ENCODE measurements at regions not wholly inside any gene's neighbourhood (a gene's known extent, or its start where the extent isn't known, plus 50 kb on each side); places are given as distances from the start of the nearest gene placed in this dataset.

- DNase-seq = no peak
Measured at GRCh38 chr6:156509496-156509895, 267.7 kb upstream of the ARID1B start.

DNA sequence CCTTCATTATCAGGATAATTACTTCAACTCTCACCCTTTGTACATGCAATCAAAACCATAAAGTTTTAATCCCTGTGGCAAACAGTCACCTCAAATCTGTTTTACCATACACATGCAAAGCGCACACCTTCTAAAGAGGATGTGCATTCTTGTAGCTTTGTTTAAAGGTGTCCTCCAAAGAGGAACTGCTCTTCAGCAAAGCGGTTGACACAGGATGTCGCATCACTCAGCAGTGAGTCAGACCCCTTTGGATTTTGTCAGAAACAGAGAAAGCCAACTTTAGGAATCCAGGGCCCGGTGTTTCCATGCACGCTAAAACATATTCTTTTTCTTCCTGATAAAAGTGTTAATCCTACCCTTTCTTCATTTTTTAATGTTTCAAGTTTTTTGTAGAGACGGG is 268.3 kb upstream of the ARID1B start:
- DNase-seq = no peak

DNA sequence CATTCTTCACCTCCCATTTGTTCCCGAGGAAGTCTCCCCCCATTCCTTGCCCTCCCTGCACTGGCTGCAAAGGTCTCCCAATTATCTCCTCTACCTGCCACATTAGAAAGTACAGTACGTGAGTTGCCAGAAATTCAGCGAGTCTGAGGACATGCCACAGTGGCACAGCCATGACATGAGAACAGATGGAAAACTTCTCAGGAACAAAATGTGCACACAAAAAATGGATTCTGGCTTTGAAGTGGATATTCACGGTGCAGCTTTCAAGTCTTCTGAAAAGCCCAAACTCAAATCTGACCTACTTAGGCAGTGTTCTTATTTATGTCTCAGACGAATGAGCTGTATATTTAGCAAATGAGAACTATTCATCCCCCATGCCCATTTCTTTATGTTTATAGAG is 269.1 kb upstream of the ARID1B start:
- DNase-seq = no peak

DNA sequence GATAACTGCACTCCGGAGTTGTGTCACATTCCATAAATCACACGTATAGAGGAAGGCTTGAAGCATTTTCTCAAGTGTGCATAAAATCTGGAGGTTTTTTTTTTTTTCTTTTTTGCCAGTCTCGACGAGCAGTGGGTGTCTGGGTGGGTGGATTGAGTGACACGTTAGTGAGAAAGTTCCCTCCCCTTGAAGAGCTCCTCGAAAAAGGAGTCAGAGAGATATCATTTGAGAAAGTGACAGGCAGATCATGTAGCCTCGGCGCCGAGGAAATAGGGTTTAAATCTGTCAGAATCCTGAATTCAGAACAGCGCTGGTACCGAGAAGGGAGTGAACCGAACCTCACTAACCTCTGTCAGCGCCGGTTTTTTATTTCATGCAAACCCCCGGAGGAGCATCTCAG is 269.5 kb upstream of the ARID1B start:
- DNase-seq = no peak

DNA sequence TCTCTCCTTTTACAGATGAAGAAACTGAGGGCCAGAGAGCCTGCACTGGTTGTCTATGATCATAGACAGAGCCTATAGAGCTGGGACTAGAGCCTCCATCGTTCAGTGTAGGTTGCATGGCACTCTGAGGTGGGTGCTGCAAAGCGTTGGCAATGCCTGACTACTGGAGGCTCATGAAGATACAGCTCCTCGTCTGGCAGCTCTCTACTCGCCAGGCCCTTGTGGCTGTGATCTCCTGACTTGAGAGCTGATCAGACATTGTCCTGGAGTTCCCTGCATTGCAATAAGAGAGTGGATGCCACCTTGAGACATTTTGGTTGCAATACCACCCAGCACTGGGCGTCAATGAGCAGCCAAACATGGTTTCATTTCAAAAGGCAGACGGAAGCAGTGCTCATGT is 270.1 kb upstream of the ARID1B start:
- no peak for DNase-seq

- no peak for DNase-seq
Measured at GRCh38 chr6:156502969-156503504, 274.1 kb upstream of the ARID1B start.

DNA sequence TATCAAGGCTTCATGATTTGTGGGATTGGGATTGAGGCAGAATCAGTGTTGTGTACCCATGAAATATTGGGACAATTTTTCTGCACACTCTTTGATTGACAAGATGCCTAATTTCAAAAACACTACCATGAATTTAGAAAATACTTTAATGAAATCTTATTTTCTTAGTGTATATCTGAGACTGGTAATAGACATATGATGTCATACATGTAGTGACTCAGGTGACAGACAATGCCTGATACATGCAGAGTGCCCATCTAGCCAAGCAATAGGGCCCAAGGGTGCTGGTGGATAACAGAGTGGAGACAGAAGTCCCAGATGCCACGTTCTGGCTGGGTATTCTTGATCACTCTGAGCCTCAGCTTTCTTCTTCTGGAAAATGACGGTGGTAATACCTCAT is 279.6 kb upstream of the ARID1B start:
- no peak for DNase-seq

DNA sequence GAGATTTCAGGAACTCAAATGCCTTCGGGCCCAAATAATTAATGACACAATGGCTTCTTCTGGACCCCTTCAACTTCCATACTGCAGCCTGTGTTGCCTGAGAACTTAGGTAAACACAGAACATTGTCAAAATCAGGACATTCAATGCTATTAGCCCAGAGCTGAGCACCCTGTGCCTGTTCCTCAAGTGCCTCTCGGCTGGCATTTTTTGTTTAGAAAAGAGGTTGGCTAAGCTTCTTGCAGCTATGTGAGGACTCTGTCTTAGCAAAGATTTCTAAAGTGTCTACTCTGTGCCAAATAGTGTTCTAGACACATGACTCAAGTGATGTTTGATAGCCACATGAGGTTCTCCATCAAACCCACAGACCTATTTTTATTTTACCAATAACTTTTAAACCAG is 289.3 kb upstream of the ARID1B start:
- no peak for DNase-seq

DNA sequence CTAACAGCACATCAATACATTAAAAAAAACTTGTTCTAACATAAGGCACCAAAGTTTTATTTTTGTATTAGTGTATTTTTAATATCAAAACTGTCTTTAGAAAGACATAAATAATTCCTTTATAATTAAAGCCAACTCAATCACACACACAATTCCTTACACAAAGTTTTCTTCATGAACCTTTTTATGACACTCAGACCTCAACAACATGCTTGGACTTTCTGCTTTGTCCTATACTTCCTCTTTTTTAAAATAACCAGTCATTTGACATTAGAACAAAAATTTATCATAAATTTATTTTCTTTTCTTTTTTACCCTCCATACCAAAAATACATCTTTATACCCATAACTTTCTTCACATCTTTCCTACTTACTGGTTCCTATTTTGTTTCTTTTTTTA is 292.0 kb upstream of the ARID1B start:
- no peak for DNase-seq

- DNase-seq = no peak
Measured at GRCh38 chr6:156474507-156475120, 302.6 kb upstream of the ARID1B start.

DNA sequence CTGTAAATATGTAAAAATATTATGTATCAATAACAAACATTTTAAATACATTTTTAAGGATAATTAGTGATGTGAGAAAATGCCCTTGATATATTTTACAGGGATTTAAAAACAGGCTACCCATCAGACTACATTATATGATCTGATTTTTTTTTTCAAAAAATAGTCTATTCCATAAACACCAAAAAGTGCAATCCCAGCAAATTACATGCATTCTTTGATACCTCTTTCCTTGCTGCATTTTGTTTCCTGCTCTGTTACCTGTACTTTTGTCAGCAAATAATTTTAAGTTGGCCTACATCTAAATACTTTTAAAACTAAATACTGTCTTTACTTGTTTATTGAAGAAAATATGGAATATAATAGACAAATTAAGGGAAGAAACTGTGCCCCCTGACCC is 306.2 kb upstream of the ARID1B start:
- DNase-seq = no peak

DNA sequence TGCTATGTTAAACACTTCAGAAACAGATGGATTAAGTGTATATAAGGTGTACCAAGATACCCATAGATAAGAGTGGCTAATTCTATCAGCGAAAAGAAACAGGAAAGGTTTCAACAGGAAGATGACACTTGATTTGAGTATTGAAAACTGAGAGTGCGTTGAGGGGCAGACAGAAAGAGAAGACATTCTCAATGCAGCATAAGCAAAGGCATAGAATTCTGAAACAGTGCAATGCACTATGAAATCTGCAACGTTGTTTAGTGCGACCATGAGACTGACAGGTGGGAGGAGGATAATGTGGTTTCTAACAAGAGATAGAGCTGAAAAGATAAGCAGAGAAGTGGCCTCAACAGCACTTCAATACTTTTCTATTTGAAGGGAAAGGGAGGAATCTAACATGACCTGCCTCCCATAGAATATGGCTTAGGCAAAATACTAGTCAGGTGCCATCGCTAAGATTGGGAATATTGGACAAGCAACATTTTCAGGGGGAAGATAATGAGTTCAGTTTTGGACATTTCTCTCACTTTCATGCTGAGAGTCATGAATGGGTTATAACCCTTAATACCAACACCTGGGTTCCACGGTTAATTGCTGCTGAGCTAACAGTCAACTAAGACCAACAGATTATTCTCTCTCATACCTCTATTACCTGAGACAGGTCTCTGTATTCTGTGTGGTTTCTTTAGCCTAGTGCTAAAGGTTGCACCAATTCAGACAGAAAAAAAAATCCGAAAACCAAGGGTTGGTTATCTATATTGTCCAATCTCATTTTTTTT is 312.9 kb upstream of the ARID1B start:
- DNase-seq = no peak

DNA sequence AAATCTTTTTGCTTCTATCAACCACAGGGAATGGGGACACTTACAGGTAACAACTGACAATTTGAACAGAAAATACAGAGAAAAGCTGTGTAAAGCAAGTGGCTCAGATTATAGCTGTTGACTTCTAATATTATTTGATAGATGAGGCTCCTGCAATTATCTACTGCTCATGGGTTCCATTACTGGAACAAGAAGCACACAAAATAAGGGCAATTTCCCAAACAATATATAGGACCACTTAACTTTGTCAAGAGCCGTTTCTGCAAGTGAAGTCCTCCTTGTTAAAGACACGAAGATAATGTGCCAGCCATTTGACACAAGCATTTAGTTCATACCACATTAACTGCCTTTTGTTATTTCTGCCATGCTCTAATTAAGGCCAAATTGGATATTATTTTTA is 315.5 kb upstream of the ARID1B start:
- DNase-seq = no peak

DNA sequence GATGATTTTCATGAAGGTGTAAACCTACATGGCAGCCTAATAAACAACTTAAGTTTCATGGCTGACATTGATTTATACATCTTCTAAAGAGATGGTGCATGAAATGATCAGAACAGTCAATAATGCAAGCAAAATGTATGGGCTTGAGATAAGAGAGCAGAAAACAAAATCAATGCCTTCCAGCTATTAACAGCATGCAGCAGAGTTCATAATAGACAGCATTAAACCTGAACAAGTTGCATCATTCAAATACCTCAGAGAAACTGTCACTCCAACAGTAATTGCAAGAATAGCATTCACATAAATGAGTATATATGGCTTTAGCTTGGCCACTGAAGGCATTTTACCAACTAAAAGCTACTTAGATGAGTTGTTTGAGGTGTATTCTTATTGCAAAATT is 319.6 kb upstream of the ARID1B start:
- no peak for DNase-seq

GRCh38 chr6:156455847-156456246 is 321.3 kb upstream of the ARID1B start:
- peak; percentile 12 for DNase-seq

DNA sequence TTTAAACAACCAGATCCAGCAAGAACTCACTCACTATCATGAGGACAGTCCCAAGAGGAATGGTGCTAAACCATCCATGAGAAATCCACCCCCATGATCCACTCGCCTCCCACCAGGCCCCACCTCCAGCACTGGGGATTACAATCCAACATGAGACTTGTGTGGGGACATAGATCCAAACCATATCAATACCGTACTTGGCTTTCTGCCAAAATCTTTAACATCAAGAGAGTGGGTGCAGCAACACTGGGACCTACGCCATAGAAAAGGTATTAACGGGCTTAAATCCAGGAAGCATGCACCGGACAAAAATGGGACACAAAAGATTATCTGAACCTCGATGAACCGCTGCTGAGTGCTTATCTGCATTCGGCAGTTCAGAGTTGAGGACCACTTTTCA is 322.3 kb upstream of the ARID1B start:
- DNase-seq = peak; percentile 41

GRCh38 chr6:156451726-156452125 is 325.5 kb upstream of the ARID1B start:
- DNase-seq = no peak

GRCh38 chr6:156451088-156451487 is 326.1 kb upstream of the ARID1B start:
- no peak for DNase-seq

GRCh38 chr6:156450421-156450820 is 326.8 kb upstream of the ARID1B start:
- DNase-seq = no peak

GRCh38 chr6:156449569-156449968 is 327.6 kb upstream of the ARID1B start:
- peak; percentile 64 for DNase-seq

DNA sequence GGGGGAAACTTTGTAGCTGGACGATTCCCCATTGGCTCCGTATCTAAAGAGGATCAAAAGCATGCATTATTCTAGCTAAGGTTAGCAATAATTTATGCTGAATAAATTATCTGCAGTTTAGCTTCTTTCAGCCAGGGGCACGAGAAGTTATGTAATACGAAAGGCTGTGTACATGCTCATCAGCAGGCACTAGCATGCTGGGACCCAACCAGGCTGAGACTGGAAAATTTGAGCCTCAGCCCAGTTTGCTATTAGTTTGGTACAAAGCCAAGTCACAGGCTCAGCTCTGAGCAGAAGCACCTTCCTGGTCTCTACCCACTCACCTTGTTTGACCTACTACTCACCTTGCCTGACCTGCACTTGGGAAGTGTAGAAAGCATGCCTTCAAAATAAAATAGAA is 328.1 kb upstream of the ARID1B start:
- DNase-seq = no peak

DNA sequence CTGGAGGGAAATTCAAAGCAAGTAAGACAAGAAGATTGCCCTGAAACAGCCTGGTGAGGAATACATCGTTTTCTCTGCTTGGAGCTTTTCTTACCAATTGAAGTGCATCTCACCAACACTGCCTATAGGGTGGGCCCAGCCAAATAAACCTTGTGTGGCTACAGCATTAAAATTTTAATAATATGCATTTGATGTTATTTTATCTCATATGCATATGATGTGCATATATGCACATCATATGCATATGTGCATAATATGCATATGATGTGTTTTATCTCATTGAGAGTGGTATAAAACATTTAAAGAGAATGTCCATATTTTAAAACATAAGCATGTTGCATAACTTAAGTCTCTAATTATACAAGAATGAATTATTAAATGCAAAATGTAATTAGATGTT is 328.6 kb upstream of the ARID1B start:
- DNase-seq = no peak

- no peak for DNase-seq
Measured at GRCh38 chr6:156440688-156441087, 336.5 kb upstream of the ARID1B start.

DNA sequence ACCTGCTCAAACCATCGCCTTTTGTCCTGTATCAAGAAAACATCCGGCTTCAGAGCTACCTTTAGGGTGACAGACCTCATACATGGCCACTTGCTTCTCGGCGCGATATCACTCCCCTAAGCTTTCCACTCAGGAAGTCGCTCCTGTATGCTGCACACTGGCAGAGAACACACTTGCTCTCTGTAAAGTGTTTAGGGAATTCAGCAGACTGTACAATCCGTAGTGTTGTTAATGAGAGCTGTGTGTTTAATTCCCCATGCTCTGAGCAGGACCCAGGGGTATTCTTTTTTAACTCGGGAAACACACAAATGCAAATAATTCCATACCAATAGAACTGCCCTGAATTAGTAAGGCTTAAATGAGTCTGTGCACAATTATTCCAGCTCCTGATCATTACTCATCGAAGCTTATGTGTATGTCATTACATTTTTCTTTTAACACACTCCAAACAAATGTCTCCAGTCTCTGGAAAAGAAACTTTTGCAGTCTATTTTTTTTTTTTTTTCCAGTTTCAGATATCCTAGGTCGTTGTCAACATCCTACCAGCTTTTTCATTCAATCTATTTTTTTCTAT is 338.7 kb upstream of the ARID1B start:
- DNase-seq = no peak
